Subcutaneous abdominal adipose tissue (tissue), 5 donors: ENCODE measurements at regions not wholly inside any gene's neighbourhood (a gene's known extent, or its start where the extent isn't known, plus 50 kb on each side); places are given as distances from the start of the nearest gene placed in this dataset.
A peak's percentile ranks its signal among the peaks of the same experiment; 100 is the strongest.

Experiments used
- H3K27ac ChIP-seq: one replicate; pipeline ENCODE4 v1.7.0; 2013; ENCODE audit warnings: low read depth, mild to moderate bottlenecking, inconsistent platforms, low read length, moderate library complexity
- H3K27me3 ChIP-seq, 5 donors: one replicate each; pipeline ENCODE4 v1.7.0; 2013; ENCODE audit warnings: low read length in 5 of 5, inconsistent platforms in 1 of 5; ENCODE audit not compliant: control insufficient read depth in 5 of 5, insufficient read depth in 4 of 5
- H3K36me3 ChIP-seq, 5 donors: one replicate each; pipeline ENCODE4 v1.7.0; 2013; ENCODE audit warnings: low read length in 5 of 5; ENCODE audit not compliant: control insufficient read depth in 5 of 5, insufficient read depth in 5 of 5
- H3K4me1 ChIP-seq, 5 donors: one replicate each; pipeline ENCODE4 v1.7.0; 2013; ENCODE audit warnings: low read length in 5 of 5, mild to moderate bottlenecking in 3 of 5, moderate library complexity in 1 of 5; ENCODE audit not compliant: control insufficient read depth in 5 of 5, insufficient read depth in 5 of 5
- H3K4me3 ChIP-seq, 5 donors: one replicate each; pipeline ENCODE4 v1.7.0; 2013; ENCODE audit warnings: low read length in 5 of 5, low read depth in 1 of 5
- H3K9ac ChIP-seq, 5 donors: one replicate each; pipeline ENCODE4 v1.7.0; 2013; ENCODE audit warnings: low read length in 5 of 5, mild to moderate bottlenecking in 4 of 5, moderate library complexity in 3 of 5
- H3K9me3 ChIP-seq, 5 donors: one replicate each; pipeline ENCODE4 v1.7.0; 2013; ENCODE audit warnings: low read length in 5 of 5; ENCODE audit not compliant: control insufficient read depth in 5 of 5
- donor health status: healthy.
- donor health status: healthy.
- donor health status: healthy.
- donor health status: healthy.
- donor health status: healthy.

DNA sequence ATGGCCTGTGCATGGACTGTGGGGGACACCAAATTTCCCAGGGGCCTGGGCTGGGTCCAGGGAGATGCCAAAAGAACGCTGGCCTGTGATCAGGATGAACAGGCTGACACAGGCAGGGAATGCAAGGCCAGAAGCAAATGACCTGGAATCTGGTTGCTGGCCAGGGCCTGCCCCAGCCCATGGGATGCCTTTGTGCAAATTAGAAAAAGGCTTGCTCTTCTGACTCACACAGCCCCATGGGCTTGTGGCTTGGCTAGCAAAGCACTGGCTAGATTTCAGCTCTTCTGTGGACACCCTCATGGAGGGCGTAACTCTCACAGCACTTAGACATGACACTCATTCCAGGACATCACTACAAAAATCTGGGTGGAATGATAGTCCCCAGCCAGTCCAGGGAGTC is 356.0 kb downstream of the SHQ1 start:
- Histone ChIP-seq H3K27ac (no peak overlapping the region), H3K9ac (no peak overlapping the region), H3K4me1 (peaks cover 6 to 17% (median 15%) of the 10 kb centered on the region in 5 donors), H3K4me3 (no peak overlapping the region), H3K9me3 (peaks cover 0 to 8% (median 5%) of the 10 kb centered on the region in 5 donors), H3K27me3 (peaks cover 0 to 6% (median 3%) of the 10 kb centered on the region in 5 donors), H3K36me3 (no peaks in the 10 kb centered on the region)

DNA sequence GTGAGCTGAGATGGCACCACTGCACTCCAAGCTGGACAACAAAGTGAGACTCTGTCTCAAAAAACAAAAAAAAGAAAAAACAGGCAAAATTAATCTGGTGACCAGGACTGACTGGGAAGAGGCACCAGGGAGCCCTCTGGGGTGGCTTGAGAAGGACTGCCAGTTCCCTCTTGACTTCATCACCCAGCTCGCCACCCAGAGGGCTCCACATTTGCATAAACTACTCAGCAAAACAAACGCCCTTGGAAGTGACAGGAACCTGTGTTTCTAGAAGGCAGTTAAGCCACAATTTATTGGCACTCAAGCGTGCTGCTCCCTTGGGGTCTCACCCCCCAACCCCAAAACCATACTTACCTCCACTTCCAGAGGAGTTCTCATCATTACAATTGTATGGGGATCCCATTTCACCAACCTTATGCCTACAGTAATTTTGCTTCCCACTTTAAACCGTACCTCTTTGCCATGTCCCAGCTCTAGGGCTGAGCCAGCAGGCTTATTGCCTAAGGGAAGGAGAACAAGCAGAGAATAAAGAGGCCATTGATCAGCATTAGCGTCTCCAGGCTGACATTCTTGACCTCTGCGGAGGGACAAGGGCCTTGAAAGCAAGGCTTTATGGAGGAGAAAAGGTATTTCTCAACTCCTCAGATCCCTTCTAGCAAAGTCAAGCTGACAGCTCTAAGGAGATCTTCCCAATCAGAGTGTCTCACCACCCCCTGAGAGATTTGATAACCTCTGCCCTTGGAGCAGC is 357.4 kb downstream of the SHQ1 start:
- Histone ChIP-seq H3K4me1 (peaks cover 6 to 29% (median 23%) of the 10 kb centered on the region in 5 donors), H3K27ac (no peak overlapping the region), H3K4me3 (no peak overlapping the region), H3K9ac (no peak overlapping the region), H3K36me3 (no peaks in the 10 kb centered on the region), H3K27me3 (peaks cover 0 to 6% (median 3%) of the 10 kb centered on the region in 5 donors), H3K9me3 (peaks cover 0 to 8% (median 5%) of the 10 kb centered on the region in 5 donors)

DNA sequence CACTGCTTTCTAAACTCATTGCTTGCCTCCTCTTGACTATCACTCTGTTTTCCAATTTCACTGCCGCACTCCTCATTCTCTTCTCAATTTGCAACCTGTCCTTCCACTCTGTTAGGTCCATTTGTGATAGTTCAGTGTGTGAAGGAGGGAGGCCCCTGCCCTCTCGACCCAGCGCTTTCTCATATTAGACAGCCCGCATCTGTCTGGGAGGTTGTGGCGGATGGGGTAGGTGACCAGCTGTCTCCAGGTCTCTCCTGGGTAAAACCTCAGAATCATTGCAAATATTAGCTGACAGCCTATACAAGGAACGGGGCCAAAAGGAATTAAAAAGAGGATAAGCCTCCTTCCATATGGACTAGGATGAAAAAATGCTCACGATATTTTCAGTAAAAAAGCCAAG is 358.3 kb downstream of the SHQ1 start:
- Histone ChIP-seq H3K9ac (no peak overlapping the region), H3K9me3 (peaks cover 0 to 8% (median 5%) of the 10 kb centered on the region in 5 donors), H3K4me3 (no peak overlapping the region)

DNA sequence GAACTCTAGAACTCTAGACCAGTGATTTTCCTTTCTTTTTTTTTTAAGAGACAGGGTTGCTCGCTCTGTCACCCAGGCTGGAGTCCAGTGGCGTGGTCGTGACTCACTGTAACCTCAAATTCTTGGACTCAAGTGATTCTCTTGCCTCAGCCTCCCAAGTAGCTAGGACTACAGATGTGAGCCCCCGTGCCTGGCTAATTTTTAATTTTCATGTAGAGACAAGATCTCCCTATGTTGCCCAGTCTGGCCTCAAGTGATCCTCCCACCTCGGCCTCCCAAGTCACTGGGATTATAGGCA is 359.6 kb downstream of the SHQ1 start:
- Histone ChIP-seq H3K9me3 (no peaks in the 10 kb centered on the region), H3K9ac (no peak overlapping the region), H3K4me1 (peaks cover 6 to 35% (median 23%) of the 10 kb centered on the region in 5 donors)

More for the DNA sequence above, 358.3 kb downstream of the SHQ1 start:
- H3K27ac ChIP-seq, result no peak overlapping the region
- H3K27me3 ChIP-seq, result peaks cover 0 to 6% (median 3%) of the 10 kb centered on the region in 5 donors
- H3K36me3 ChIP-seq, result no peaks in the 10 kb centered on the region
- peaks cover 6 to 35% (median 23%) of the 10 kb centered on the region in 5 donors for H3K4me1 ChIP-seq

DNA sequence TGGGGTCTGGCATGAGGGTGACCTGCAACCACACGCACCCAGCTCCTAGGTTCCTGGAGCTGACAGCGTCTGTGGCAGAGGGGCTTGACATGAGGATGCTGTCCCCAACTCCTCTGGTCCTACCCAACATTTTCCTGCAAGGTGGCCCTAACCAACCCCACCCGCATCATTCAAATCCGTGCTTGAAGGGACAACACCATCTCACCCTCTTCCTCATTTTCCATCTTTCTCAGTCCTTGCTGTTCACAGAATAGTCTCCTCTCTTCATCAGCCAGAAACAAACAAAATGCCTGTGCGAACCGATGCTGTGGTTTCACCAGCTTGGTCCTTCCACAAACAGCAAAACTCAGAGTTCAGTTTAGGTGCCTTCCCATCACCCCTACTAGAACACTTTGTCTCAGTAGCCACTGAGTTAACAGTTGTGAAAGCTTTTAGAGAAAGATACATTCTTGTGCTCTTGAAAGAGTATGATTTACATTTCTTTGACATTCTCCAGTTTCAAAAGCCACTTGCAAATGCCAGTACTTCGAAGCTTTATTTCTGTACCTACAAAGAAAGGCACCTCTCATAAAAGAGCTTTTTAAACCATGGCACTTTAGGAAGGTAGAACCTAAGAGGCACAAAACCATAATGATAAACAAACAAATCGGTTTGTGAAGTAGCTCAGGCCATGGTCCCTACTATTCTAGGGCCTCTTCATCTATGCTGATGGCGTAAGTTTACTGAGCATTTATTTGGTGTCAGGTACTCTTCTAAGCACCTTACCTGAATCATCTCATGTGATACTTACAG is 360.1 kb downstream of the SHQ1 start:
- Histone ChIP-seq H3K36me3 (no peaks in the 10 kb centered on the region), H3K27me3 (peaks cover 0 to 6% (median 3%) of the 10 kb centered on the region in 5 donors), H3K4me1 (peaks cover 6 to 35% (median 23%) of the 10 kb centered on the region in 5 donors), H3K4me3 (peak overlapping the region in 1 of 5 donors; percentile 6), H3K27ac (no peak overlapping the region), H3K9ac (no peak overlapping the region), H3K9me3 (no peaks in the 10 kb centered on the region)

More for the DNA sequence above, 359.6 kb downstream of the SHQ1 start:
- no peak overlapping the region for H3K27ac ChIP-seq
- peaks cover 0 to 6% (median 3%) of the 10 kb centered on the region in 5 donors for H3K27me3 ChIP-seq
- no peaks in the 10 kb centered on the region for H3K36me3 ChIP-seq
- H3K4me3 ChIP-seq, result no peak overlapping the region

DNA sequence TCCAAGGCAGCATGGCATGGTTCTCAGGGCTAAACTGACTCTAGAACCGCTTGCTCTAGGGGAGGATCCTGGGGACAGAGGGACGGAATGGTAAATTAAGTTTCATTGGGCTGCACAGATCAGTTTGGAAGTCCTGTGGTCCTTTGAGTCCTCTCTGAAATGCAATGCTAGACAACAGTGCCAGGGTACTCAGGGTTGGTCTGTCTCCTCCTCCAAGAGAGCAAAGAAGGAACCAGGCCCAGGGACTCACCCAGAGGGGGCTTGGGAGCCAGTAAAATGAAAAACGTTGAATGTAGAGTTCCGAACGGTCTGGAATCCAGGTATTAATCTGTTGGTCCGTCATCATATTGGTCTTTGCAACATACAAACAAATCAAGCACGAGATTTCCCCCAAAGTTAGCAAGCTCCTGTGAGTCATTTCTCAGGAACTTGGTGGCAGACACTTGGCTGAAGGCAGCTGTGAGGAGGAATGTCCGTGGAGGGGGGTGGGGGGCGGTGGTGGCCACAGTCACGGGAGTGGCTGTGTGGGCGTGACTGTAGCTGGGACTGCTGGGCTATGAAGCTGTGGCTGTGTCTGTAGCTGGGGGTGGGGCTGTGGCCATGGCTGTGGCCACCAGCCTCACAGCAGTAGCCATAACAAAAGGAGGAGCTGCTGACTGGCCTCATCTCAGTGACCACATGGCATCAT is 361.0 kb downstream of the SHQ1 start:
- Histone ChIP-seq H3K36me3 (no peaks in the 10 kb centered on the region), H3K9me3 (no peaks in the 10 kb centered on the region), H3K27ac (no peak overlapping the region), H3K27me3 (peaks cover 0 to 6% (median 3%) of the 10 kb centered on the region in 5 donors), H3K4me1 (peaks cover 2 to 37% (median 24%) of the 10 kb centered on the region in 5 donors), H3K4me3 (peak overlapping the region in 1 of 5 donors; percentile 6), H3K9ac (no peak overlapping the region)

DNA sequence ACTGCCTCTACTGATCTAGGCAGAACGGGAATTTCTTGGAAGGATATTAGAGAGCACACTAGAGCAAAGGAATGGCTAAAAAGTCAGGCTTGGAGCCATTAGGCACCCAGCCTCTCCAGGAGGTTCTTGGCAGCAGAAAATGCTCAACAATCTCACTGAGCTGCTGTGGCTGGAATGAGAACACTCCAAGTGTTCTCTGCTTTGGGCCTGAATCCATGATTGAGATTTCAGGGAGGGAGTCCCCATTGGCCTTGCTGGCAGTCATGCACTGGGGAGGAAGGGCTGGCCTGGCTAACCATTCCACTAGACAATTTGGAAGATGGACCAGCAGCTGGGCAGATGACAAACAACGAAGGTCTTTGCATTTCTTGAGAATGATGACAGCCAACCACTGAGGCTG is 362.6 kb downstream of the SHQ1 start:
- Histone ChIP-seq H3K27ac (no peak overlapping the region), H3K4me3 (no peak overlapping the region), H3K9ac (no peak overlapping the region), H3K36me3 (no peaks in the 10 kb centered on the region), H3K27me3 (peaks cover 0 to 6% (median 3%) of the 10 kb centered on the region in 5 donors), H3K9me3 (no peaks in the 10 kb centered on the region), H3K4me1 (peaks cover 2 to 32% (median 21%) of the 10 kb centered on the region in 5 donors)

DNA sequence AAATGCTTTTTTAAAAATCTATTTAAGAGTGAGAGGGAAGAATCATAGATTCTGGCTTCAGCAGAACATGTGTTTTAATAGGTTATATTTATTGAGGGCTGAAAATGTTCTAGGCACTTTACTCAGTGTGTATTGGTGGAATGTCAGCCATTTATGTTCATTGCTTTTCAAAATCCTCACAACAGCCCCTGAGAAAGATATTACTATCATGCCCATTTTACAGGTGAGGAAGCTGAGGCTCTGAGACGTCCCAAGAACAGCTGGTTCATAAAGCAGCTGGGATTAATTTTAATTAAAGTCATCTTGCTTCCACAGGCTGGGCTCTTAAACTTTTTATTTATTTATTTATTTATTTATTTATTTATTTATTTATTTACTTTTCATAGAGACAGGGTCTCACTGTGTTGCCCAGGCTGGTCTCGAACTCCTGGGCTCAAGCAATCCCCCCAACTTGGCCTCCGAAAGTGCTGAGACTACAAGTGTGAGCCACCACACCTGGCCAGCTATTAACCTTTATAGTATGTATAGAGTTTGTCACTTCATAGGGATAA is 364.6 kb downstream of the SHQ1 start:
- Histone ChIP-seq H3K4me1 (peaks cover 2 to 32% (median 21%) of the 10 kb centered on the region in 5 donors), H3K4me3 (no peak overlapping the region), H3K27ac (no peak overlapping the region), H3K36me3 (no peaks in the 10 kb centered on the region), H3K9ac (no peak overlapping the region), H3K27me3 (peaks cover 0 to 6% (median 0%) of the 10 kb centered on the region in 5 donors), H3K9me3 (no peaks in the 10 kb centered on the region)

DNA sequence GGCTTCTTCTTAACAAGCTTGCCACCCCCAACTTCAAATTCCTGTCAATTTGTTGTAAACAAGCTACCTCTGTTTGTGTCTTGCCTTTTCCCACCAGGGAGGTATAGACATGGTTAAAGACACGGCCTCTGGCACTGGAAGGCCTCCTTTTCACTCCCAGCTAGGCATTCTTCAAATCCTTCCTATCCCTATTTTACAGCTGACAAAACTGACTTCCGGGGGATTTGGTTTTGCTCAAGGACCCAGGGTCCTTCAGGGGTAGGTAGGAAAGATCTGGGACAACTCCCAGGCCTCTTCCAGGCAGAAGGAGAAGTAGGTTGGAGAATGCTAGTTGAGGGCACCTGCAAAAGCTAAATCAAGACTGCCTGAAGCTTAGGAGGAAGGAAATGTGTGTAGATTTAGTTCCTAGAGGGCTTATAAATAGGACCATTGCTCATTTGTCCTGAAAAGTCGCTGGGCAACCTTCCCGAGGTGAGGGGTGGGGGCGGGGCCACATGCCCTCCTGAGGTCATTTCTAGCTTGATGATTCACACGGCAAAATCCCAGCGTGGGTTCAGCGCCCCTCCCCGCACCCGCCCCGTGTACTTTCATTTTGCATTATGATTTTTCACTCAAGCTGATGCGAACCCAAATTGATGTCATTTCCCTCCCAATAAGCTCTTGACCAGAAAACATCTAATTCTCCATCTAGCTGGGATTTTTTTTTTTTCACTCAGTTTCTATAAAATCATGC is 365.5 kb downstream of the SHQ1 start:
- Histone ChIP-seq H3K9me3 (no peaks in the 10 kb centered on the region), H3K27me3 (peaks cover 0 to 4% (median 0%) of the 10 kb centered on the region in 5 donors), H3K36me3 (no peaks in the 10 kb centered on the region), H3K9ac (peak overlapping the region in 1 of 5 donors; percentile 30), H3K27ac (no peak overlapping the region), H3K4me3 (peak overlapping the region in 4 of 5 donors; percentile 4 to 40 (median 16)), H3K4me1 (peaks cover 2 to 30% (median 17%) of the 10 kb centered on the region in 5 donors)
